Fibroblast of skin of right quadriceps (primary cell): ENCODE measurements at regions not wholly inside any gene's neighbourhood (a gene's known extent, or its start where the extent isn't known, plus 50 kb on each side); places are given as distances from the start of the nearest gene placed in this dataset.

Experiments
- DNase-seq: peaks from one replicate; pipeline ENCODE4 v3.0.0-alpha.2; 2013

DNA sequence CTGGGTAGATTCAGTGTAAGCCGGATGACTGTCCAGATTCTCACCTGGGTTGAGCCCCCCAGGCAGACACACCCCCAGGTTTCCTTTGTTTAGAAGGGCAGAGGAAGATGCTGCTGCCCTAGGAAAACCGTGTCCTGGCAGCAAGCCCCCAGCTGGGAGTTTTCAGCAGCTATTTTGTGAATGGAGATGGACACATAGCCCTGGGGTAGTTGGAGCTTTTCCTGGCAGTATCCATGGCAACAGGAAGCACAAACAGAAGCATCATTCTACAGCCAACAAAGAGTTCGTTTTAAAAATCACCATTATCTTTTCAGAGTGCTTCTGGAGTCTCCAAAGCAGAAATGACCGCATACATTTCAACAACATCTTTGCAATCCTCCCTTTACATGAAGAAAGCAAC, 245.5 kb downstream of the BRD1 start:
- DNase-seq: no peak

DNA sequence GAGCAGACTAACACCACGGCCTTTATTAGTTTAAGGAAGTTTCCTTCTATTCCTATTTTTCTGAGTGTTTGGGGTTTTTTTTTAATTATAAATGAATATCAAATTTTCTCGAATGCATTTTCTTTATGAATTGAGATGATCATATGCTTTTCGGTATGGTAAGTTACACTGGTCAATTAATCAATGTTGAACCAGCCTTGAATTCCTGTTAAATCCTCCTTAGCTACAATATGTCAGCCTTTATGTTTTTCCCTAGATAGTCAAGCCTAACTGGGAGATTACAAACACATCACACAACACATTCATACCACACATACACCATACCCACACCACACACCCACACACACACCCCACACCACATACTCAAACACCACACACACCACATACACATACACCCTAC, 247.6 kb downstream of the BRD1 start:
- DNase-seq: no peak

DNA sequence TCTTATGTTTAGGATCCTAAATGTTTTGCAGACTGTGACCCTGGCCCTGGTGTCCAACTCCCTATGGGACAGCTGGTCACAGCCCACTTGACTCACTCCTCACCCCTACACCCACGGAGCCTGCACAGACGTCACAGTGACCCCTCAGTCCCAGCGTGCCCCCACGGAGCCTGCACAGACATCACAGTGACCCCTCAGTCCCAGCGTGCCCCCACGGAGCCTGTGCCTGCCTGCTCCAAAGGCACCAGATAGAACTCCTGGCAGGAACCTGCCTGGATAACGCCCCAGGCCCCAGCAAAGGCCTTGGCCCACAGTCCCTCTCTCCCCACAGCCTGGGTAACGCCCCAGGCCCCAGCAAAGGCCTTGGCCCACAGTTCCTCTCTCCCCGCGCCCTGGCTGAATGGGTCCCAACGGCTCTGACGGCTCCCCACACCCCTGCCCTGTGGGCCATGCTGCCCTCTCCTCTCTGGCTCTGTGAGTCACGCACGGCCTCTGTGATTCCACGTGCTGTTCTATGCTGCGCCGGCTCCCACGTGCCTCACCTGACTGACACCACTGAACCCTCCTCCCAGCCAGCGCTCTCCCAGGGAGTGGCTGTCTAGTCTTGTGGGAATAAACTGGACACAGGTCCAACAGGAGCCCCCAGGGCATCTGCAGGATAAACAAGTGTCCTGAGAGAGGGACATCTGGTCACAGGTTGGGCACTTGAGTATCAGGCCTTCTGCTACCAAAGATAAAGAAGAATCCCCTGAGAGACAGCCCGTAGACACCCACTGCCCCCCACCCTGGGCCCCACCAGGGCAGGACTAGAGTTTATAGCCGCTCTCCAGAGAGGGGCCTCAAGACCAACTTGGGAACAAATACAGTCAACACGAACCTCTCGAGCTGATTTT, 250.3 kb downstream of the BRD1 start:
- DNase-seq: no peak

DNA sequence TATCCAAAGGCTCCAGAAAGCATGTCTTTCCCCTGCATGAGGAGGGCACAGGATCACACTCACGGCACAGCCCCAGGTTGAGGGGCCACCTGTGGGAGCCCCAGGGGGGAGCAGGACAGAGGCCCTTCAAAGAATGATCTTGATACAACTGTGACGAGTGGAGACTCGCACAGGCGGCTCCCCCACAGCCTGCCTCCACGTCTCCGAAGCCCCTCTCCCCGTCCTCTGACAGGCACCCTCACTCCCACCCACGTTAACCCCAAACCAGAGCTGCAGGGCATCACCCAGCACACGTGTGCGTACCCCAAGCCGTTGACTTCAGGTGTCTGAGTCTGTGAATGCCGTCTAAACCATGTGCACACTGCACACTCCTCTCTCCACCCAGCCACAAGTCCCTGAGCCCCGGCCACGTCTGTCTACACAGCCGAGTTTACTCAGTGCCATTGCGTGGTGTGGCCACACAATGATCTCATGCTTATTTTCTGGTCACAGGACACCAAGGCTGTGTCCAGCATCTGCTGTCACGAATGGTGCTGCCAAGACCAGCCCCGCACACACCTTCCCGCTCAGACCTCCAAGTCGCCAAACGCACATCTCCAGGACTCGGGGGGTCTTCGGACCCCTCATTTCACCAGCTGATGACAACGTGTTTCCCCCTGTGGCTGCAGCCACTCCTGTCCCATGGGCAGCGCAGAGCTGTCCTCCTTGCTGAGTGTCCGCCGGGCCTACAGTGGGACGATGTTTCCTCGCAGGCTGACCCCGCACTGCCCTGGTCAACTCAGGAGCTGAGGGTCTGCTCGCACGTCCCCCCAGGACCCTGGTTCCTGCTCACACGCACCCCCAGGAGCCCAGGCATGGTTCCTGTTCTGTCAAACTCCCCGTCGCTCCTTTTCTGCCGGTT, 251.2 kb downstream of the BRD1 start:
- no peak for DNase-seq

DNA sequence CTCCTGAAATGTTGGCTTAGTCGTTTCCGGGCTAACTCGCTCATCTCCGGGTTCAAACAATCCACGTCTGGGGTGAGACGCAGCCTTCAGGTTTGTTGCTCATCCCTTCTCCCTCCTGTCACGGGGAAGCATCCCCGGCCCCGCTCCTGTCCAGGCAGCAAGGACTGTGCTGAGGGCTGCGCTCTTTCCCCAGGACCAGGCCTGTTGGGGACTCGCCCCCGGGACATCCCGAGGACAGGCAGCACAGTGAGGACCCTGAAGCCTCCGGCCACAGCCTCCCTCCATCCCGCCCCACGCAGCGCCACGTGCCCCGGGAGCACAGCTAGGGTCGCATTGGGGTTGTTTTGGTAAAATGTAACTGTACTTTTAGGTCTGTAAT, 252.0 kb downstream of the BRD1 start:
- DNase-seq: no peak

DNA sequence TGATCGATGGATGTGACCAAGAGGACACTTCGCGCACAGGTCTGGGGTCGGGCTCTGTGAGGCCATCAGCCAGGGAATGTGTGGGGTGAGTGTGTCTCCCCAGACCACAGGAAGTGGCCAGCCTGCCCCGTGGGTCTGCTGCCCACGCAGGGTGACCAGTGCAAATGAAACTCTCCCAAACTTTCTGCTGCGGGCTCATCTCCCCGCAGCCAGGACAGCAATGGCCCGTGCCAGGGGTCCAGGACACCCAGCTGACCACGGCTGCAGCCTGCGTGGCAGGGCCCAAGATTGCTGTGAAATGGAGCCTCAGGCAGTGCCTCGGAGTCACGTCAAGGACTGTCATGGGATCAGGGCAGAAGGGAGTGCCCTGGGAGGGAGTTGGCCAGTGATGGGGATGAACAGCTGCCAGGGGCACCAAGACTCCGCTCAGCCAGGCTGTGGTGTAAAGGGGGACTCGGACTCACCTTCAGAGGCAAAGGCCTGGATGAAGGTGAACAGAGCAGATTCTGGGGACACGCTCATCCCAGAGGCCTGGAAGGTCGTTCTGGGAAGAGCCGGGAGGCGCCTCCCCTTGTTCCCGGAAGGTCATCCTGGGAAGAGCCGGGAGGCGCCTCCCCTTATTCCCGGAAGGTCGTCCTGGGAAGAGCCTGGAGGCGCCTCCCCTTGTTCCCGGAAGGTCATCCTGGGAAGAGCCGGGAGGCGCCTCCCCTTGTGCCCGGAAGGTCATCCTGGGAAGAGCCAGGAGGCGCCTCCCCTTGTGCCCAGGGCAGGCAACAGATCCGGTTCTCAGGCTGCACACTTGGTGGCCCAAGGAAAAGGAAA, 252.6 kb downstream of the BRD1 start:
- DNase-seq: no peak

DNA sequence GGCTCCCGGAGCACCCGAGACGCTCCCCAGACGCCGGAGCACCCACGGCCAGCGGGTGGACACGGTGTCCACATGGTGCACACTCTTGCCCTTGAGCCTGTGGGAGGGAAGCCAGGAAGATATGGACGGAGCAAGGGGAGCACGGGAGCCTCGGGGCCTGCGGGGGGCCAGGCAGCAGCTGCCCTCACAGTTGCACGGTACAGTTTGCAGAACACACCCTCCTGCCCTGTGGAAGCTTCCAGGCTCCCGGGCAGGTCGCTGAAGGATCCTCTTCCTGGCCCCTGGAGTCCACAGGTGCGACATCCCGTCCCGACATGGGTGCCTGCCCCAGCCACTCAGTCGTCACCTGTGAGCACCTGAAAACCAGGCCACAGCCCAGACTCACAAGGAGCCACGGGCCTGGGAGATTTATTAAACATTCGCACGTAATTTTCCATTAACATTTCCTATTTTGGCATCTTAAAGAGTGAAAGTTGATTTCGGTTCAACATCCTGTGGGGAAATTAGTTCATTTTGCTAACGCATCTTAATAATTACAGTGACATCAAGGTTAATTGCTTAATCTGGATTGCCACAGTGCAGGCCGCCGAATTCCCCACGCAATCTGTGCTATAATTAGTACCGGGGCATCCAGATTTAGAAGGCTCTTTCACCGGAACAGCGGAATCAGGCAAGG, 253.3 kb downstream of the BRD1 start:
- DNase-seq: no peak

DNA sequence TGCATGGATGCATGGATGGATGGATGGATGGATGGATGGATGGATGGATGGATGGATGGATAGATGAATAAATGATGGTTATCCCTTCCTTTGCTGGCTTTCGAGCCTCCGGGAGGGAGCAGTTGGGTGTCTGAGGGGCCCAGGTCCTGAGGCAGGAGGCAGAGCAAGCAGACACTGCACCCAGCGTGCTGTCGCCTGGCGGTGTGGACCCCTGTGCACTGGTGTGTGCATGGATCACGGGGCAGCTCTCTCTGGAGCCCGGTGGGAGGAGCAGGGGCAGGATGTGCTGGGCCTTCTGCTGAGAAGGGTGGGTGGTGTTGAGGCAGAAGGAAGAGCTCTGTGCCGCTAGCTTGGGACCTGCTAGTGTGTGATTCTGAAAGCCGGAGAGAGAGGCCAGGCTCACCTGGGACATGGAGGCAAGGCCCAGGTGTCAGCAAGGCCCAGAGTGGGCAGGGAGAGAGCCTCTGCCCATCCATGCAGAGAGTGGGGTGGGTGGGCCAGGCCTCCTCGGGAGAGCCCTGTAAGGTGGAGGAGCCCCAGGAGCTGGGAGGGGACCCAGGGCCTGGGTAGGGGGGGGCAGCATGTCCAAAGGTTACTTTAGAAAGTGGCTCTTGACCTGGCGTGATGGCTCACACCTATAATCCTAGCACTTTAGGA, 254.4 kb downstream of the BRD1 start:
- no peak for DNase-seq

DNA sequence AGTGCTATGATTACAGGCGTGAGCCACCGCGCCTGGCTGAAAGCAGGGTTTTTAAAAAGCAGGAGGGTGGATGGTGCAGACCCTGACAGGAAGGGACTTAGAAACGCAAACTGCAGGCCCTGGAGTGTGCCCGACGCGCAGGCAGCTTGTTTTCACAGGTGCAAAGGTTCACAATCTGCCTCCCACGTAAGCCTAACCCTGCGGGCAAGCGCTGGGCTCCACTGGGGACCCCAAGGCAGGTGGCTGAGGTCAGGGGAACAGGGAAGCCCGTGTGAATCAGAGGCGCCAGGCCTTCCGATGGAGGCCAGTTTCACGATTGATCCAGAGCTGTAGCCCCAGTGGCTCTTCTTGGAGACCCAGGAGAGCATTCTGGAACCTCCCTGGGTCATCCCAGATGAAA, 256.3 kb downstream of the BRD1 start:
- DNase-seq: no peak

DNA sequence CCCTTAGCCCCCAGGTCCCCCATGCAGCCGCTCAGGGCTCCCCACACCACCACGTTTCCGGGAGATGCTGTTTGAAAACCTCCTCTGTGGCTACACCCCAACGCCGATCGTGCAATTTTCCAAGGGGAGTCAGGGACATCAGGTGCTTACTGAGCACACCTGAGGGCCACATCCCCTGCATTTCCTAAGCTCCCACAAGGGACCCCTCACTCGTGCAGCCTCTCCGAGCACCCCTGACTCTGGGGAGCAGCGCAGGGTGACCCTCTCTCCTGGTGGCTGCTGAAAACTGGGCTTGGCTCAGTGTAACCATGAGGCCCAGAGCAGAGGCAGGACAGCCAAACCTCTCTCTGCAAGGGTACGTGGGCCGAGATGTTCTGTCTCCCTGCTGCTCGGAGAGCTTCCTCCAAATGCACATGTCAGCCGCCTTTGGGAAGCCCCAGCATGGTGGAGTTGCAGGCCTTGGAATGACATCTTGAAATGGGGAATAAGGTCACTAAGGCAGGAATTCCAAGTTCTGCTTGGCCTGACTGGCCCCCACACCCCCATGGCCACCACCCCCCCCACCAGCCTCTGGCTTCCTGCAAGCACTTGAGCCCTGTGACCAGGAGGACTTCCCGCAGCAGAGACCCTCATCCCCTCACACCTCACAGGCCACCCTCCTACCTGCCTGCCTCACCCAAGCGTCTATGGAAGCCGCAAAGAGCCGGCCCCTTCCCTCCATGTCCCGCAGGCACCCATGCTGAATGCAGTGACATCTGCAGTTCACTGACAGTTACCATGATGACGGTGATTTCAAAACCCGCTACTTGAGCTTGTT, 257.4 kb downstream of the BRD1 start:
- DNase-seq: no peak

DNA sequence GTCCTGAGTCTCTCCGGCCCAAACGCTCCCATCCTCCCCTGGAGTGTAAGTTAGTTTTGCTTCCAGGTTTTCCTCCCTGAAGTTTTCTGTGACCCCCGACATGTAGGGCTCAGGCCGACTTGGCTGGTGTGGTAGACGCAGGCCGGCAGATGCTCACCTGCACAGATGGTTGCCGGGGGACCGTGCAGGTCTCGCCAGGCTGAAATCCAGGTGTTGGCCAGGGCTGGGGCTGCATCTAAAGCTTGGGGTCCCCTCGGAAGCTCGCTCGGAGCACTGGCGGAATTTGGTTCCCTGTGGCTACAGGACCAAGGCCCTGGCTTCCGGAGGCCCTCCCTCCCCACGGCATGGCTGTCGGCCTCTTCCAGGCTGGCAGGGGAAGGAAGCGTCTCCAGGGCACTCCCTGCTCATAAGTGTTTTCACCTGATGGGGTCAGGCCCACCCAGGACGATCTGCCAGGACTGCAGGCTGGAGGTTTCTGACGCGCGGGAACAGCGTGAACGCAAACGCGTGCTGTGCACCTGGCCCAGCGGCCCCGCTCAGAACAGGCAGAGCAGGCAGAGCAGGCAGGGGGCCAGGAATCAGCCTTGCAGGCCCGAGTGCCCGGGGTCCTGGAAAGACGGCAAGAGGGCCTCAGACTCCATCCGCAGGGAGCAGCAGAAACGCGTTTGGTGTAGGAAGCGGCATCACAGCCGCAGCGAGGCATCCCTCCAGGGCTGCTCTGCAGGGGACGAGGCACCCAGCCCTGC, 258.2 kb downstream of the BRD1 start:
- DNase-seq: no peak

DNA sequence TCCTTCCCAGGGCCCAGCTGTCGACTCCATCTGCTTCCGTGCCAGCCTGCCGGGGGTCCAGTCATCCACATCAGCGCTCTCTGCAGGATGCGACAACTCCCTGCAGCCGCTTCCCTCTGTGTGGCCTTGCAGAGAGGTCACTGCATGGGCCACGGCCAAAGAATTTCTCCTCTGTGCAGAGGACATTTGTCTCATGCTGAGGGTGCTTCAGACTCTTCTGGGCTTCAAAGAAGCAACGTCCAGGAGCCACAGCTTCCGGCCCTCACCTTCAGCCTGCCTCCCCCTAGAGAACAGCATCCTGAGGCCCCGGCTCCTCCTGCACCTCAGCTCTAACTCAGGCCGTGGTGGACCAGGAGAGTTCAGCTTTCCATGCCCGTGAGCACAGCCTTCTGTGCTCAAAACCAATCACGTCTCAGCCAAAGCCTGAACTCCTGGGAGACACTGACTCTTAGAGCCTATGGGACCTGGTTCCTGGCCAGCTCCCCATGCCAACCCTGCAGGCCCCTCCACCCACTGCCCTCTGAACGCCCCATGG, 258.9 kb downstream of the BRD1 start:
- no peak for DNase-seq

DNA sequence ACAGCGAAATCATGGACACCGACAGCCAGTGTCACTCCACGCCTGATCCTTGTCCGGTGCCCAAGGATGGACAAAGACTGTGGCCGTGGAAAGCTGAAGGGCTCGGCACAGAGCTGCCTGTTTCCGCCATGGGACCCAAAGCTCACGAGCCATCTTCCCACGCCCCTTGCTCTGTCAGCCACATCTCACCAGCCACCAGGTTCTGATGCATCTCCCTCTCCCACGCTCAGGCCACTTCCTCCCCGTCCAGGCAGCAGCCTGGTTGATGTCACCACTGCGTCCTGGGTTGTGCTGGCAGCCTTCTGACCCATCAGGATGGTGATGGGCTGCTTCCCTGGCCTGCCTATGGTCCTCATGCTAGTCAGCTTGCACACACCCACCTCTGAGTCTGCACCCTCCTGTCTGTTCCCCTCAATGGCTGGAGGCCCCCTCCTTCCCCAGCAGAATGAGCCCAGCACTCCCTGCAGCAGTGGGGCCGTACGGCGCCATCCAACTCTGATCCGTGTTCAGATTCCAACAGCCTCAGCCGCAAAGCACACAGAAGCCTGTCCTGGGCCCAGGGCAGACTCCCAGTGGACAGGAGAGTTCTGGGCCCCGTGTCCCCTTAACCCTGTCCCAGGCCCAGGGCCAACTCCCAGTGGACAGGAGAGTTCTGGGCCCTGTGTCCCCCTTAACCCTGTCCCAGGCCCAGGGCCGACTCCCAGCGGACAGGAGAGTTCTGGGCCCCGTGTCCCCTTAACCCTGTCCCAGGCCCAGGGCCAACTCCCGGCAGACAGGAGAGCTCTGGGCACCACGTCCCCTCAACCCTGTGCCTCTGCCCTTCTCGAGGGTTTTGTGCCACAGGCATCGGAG, 259.5 kb downstream of the BRD1 start:
- no peak for DNase-seq

DNA sequence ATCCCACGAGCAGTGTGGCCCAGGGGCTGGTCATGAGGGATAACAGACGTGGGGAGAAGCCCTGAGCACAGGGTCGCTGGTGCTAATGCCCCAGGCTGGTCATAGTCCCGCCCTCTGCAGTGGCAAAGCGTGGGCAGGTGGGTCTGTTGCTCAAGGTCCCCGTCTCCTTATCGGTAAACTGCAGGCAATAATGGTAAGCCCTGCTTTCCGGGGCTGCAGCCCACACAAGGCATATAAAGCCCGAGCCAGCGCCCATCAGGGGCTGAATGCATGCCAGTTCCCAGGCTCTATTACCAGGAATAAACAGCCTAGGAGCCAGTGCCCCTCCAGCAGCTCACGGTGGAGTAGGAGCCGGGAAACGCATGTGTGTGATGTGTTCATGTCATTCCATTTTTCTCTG, 261.0 kb downstream of the BRD1 start:
- no peak for DNase-seq

DNA sequence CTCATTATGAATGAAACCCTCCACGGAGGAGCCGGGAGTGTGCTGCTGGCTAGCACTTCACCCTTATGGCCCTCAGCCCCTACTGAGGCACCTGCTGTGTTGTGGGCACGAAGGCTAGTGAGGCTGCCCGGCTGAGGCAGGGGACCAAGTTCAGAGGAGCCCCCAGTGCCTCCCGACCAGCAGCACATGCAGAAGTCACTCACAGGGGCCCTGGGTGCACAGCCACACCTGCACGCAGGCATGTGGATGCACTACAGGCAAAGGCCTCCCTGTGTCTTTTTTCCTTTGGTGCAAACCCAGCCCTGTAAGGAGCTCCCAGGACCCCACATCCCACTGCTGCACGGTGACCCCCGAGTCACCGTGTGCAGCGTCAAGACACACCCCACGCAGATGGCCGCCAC, 261.5 kb downstream of the BRD1 start:
- no peak for DNase-seq

DNA sequence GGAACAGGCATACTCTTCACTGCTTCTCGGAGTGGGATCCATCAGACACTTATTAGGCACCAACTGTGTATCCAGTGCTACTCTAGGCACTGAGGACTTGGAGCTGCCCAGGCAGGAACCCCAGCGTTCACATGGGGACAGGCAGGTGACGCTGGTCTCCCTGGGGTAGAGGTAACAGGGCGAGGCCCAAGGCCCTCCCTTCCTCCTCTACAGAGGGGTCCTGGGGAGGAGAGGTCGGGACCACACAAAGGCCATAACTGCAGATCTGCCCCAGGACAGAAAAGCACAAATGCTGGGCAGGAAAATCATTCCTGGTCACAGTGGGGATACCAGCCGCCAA, 262.2 kb downstream of the BRD1 start:
- DNase-seq: no peak

DNA sequence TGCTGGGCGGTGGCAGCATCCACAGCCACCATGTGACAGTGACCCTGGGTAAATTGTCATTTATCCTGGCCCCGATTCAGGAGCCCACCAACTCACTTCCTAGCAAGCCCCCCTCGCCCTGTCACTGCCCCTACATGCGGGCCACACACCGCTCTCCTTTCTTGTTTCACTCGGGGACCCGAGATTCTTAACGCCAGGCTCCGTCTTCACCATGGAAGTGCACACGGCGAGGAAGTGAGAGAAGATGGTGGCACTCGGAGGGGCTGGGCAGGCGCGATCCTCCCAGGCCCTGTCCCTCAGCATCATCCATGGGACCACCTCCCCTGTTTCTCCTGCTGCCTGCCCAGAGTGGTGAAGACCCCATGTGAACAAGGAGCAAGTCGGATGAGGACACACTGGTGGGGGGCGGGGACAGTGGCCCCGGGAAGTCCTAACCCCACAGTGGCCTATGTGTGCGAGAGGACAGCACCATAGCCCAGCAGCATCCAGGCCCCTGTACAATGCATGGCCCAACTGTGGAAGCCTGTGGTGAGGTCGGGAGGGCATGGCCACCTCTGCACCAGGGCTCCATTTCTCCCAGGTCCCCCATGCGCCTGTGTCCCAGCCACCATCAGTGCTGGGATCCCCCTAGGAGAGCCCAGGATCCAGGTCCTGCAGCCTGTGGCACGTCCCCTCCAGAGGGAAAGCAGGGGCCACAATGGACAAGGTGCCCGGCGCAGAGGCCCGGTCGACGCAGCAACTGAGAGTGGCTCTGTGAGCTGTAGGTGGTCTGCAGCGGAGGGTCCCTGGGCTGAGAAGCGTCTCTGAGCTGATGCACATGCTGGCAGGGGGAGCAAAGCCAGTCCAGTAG, 262.8 kb downstream of the BRD1 start:
- no peak for DNase-seq

DNA sequence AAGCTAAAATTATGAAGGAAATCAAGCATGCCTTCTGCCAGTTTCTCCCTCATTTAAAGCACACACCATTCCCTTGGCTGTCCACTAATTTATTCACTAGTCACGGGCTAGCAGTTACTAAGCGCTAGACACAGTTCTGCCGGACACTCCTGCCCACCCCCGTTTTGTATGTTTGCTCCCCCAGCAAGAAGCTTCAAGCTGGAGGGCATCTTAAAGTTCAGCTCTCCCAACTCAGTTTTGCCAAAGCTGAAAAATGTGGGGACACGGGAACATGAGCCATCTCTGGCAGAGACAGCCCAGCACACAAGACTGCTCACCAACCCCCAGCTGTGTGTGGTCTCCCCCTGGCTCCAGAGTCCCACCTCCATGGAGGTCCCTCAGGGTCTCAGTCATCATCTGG, 263.6 kb downstream of the BRD1 start:
- no peak for DNase-seq
